A673 (cell line): ENCODE measurements at regions not wholly inside any gene's neighbourhood (a gene's known extent, or its start where the extent isn't known, plus 50 kb on each side); places are given as distances from the start of the nearest gene placed in this dataset.

Experiments used
- BruUV-seq: library from RNA; stranded (reverse); fragments of 400-500 nt; replicated peaks from 2 replicates; lab custom pipeline; 2021; lab: Mats Ljungman, UMichigan
- CTCF ChIA-PET: fragments of 300-600 bp; sonication (Branson Sonifier 250); formaldehyde crosslinking; loops from one replicate; lab custom pipeline; 2022; ENCODE audit warnings: antibody characterized with exemption; lab: Charles Lee
- POLR2A ChIA-PET: fragments of 300-600 bp; sonication (Branson Sonifier 250); formaldehyde crosslinking; loops from one replicate; lab custom pipeline; 2022; ENCODE audit warnings: antibody characterized with exemption; ENCODE audit not compliant: low non-redundant PET; lab: Charles Lee
- DNase-seq: peaks from one replicate; pipeline ENCODE4 v3.0.0-alpha.2; 2015; ENCODE audit warnings: low spot score
- H3K27ac ChIP-seq: fragments of 200-600 bp; sonication (generic); 2 replicates; pipeline ENCODE4 v1.5.1; 2016; ENCODE audit warnings: mixed run types, low read depth, mild to moderate bottlenecking, mixed read lengths, antibody characterized with exemption, low read length; ENCODE audit not compliant: poor library complexity, severe bottlenecking
- H3K27me3 ChIP-seq: fragments of 200-600 bp; sonication (generic); replicated peaks from 2 replicates; pipeline ENCODE4 v1.6.1; 2017; ENCODE audit warnings: mixed run types, low read depth, mild to moderate bottlenecking, mixed read lengths, antibody characterized with exemption, low read length; ENCODE audit not compliant: insufficient read depth, poor library complexity
- H3K36me3 ChIP-seq: fragments of 200-600 bp; sonication (generic); 2 replicates; pipeline ENCODE4 v1.6.1; 2016; ENCODE audit warnings: mixed run types, mild to moderate bottlenecking, mixed read lengths, antibody characterized with exemption, low read length; ENCODE audit not compliant: insufficient read depth, poor library complexity, severe bottlenecking
- H3K4me1 ChIP-seq: fragments of 200-600 bp; sonication (generic); 2 replicates; pipeline ENCODE4 v1.6.1; 2017; ENCODE audit warnings: mixed run types, mild to moderate bottlenecking, mixed read lengths, antibody characterized with exemption, low read length; ENCODE audit not compliant: insufficient read depth, poor library complexity, severe bottlenecking
- H3K4me3 ChIP-seq: fragments of 200-600 bp; sonication (generic); 2 replicates; pipeline ENCODE4 v1.5.1; 2016; ENCODE audit warnings: low read depth, mixed run types, mild to moderate bottlenecking, mixed read lengths, low read length; ENCODE audit not compliant: poor library complexity, severe bottlenecking
- H3K9me3 ChIP-seq: fragments of 200-600 bp; sonication (generic); 2 replicates; pipeline ENCODE4 v1.6.1; 2016; ENCODE audit warnings: mixed run types, low read depth, mild to moderate bottlenecking, mixed read lengths, antibody characterized with exemption, low read length; ENCODE audit not compliant: poor library complexity, severe bottlenecking
- CTCF ChIP-seq: fragments of 300-800, 200-600 bp; sonication (generic); conservative IDR thresholded peaks from 2 replicates; pipeline ENCODE4 v1.5.1; 2017; ENCODE audit warnings: low read depth, mild to moderate bottlenecking, antibody characterized with exemption, low read length, moderate library complexity, mixed read lengths
- EZH2 ChIP-seq: fragments of 200-600 bp; sonication (generic); IDR thresholded peaks from 2 replicates; pipeline ENCODE4 v1.6.1; 2017; ENCODE audit warnings: borderline replicate concordance, low read depth, mild to moderate bottlenecking, mixed read lengths, antibody characterized with exemption, low read length; ENCODE audit not compliant: poor library complexity, severe bottlenecking
- intact Hi-C: fragments of 100-400 bp; cut with micrococcal nuclease; formaldehyde crosslinking; loops from one replicate; pipeline ENCODE4 v1.10.0; 2022; ENCODE audit not compliant: unreplicated experiment

- no TSS peak for BruUV-seq
- POLR2A ChIA-PET = no interaction called here
Measured at GRCh38 chr13:100872761-100873160, 198.2 kb upstream of the TMTC4 start.

GRCh38 chr13:100870898-100871297, 196.3 kb upstream of the TMTC4 start:
- H3K4me3 ChIP-seq = no peak overlapping the region
- intact Hi-C loops = no loop called here

More at GRCh38 chr13:100872761-100873160, 198.2 kb upstream of the TMTC4 start:
- Histone ChIP-seq H3K4me1 (peaks cover 4% of the 10 kb centered on the region), H3K36me3 (no peaks in the 10 kb centered on the region), H3K27ac (no peak overlapping the region), H3K4me3 (no peak overlapping the region), H3K27me3 (no peaks in the 10 kb centered on the region), H3K9me3 (no peaks in the 10 kb centered on the region)
- intact Hi-C loops = no loop called here
- CTCF ChIA-PET = no interaction called here
- no peak for DNase-seq
- TF ChIP-seq EZH2 = no peak
- no peak for TF ChIP-seq CTCF

GRCh38 chr13:100860866-100861265, 186.3 kb upstream of the TMTC4 start:
- ChIA-PET CTCF (no interaction called here), POLR2A (no interaction called here)
- Histone ChIP-seq H3K9me3 (no peaks in the 10 kb centered on the region), H3K36me3 (no peaks in the 10 kb centered on the region), H3K4me1 (no peaks in the 10 kb centered on the region), H3K27ac (no peak overlapping the region), H3K27me3 (no peaks in the 10 kb centered on the region), H3K4me3 (no peak overlapping the region)
- no peak for DNase-seq
- BruUV-seq = no TSS peak
- intact Hi-C loops = no loop called here
- TF ChIP-seq EZH2 = no peak
- TF ChIP-seq CTCF = no peak

More at GRCh38 chr13:100870898-100871297, 196.3 kb upstream of the TMTC4 start:
- H3K4me1 ChIP-seq = peaks cover 4% of the 10 kb centered on the region
- POLR2A ChIA-PET = no interaction called here
- no peaks in the 10 kb centered on the region for H3K27me3 ChIP-seq
- H3K27ac ChIP-seq = peak overlapping the region; percentile 33
- CTCF ChIA-PET = no interaction called here
- BruUV-seq = no TSS peak
- TF ChIP-seq CTCF (no peak), EZH2 (no peak)
- peak; percentile 63 for DNase-seq
- H3K36me3 ChIP-seq = no peaks in the 10 kb centered on the region
- H3K9me3 ChIP-seq = peaks cover 7% of the 10 kb centered on the region
